Left kidney (tissue), 1 donor: ENCODE measurements at regions not wholly inside any gene's neighbourhood (a gene's known extent, or its start where the extent isn't known, plus 50 kb on each side); places are given as distances from the start of the nearest gene placed in this dataset.
A peak's percentile ranks its signal among the peaks of the same experiment; 100 is the strongest.

ENCODE experiments used
- DNase-seq: peaks from one replicate; pipeline ENCODE4 v3.0.0-alpha.2; 2013

- peak; percentile 20 for DNase-seq
Measured at GRCh38 chr5:96283589-96283988, 149.5 kb downstream of the PCSK1 start.

GRCh38 chr5:96282020-96282419, 151.0 kb downstream of the PCSK1 start:
- DNase-seq, result no peak

GRCh38 chr5:96280946-96281393, 152.1 kb downstream of the PCSK1 start:
- no peak for DNase-seq

DNA sequence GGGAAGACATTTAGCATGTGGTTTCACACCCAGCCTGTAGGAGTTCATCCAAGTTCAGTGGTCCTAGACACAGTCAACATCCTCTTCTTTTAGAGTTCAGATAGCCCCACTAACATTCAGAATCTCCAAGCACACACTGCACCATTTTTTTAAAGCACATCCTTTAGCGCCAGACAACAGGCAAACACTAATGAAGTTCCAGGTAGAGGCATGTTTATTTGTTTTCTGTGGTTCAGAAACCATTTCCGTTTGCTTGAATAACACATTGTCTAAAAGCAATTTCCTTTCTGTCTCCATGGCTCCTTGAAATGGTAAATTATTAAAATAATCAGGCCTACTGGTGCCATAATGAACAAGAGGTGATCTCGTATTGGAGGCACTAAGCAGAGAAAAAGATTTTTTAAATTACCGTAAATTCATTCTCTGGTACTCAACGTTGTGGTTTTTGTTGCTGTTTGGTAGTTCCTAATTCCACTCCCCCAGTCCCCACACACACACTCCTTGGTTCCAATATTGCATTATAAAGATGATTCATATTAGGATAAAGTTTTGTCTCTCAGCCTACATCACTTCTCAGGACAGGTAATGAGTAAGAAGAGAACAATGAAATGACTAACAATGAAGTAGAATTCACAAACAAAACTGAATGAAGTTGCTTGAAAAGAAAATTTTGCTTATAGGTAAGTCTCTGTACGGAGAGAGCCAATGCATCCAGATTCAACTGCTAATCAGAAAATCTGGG, 153.1 kb downstream of the PCSK1 start:
- no peak for DNase-seq

DNA sequence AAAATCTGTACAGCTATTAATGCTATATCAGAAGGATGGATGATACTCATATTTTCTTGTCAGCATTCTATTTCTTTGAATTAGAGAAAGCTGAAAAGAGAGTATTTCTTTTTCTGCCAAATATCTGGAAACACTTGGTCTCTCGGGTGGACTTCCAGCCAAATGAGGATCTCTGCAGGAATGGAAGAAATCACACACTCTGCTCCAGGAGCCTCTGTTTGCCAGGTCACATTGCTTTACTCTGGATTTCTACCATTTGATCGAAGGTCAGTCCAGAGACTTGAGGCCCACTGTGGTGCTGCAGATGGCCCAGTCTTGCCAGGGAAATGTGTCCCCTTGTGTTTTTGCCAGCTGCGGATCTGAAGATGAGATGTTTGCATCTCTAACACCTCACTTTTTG, 154.1 kb downstream of the PCSK1 start:
- no peak for DNase-seq

DNA sequence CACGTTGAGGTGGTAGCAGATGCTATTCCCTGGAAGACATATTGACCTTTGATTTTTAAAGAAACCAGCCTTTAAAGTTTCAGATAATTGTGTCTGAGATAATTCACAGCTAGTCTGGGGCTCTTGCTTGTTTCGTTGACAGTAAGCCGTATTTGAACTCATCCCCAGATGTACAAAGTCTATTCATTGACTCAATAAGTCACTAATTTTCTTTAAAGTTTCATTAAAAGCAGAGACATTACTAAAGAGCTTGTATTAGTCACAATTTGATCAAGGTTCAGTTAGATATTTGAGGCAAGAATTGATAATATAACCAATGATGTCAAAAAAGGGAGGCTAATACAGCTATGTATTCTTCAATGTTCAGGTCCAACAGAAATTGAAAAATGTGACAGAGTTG, 158.0 kb downstream of the PCSK1 start:
- no peak for DNase-seq

- DNase-seq, result no peak
Measured at GRCh38 chr5:96265487-96265886, 167.6 kb downstream of the PCSK1 start.

GRCh38 chr5:96264047-96264446, 169.0 kb downstream of the PCSK1 start:
- no peak for DNase-seq

DNA sequence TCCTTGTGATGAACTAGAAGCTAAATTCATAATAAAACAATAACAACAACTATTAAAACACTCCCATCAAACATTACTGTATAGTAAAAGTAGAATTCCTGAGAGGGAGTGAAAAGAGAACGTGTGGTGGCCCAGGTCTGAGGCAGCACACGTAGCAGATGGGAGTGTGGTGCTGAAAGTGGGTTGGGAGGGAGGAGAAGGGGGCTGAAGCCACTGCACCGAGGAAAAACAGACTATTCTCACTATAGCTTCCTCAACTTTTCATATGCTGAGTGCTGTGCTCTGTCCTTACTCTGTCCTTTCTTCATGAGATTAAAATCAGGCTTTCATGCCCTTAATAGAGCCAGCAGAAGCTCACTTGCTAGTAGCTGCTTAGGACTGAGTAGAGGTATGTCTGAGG, 170.9 kb downstream of the PCSK1 start:
- no peak for DNase-seq

- DNase-seq, result no peak
Measured at GRCh38 chr5:96260009-96260408, 173.0 kb downstream of the PCSK1 start.

DNA sequence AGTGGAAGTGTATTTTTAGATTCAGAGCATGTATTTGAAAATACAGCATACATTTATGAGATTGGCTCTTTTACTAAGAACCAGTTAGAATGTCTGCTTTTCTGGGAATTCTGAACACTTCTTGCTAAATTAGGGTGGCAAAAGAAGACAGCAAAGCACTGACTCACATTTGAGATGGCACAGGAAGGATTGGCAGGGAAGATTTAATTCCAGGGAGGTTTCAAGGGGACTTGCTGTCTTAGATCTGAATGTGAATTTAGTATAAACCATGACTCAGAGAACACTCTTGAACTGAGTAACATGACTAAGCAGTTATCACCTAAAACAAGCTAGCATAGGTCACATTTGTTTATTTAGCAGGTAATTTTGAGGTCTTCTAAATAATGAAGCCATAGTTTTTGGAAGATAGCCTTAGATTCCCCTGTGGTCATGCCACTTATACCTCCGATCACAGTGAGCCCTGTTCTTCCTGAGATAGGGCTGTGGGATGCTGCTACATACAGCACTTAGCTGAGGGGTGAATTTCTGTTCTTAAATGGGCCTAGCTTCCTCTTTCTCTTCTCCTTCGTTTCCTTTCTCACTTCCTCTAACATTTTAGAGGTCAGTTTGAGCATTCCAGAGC, 173.8 kb downstream of the PCSK1 start:
- no peak for DNase-seq

DNA sequence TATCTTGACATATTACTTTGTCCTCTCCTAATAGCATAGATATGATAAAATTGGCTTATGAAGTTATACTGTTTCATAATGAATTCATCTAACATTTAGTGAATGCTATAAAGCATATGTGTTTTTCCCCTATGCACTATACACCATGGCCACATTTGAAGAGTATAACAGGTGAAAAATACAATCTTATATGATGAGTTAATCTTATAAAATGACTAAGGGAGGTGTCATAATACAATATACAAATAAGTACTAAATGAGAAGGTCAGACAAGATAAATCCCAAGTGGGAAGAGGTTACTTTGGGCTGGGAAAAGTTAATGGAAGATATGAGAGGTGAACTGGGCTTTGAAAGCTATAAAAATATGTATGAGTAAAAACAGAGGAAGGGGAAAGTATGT, 174.4 kb downstream of the PCSK1 start:
- no peak for DNase-seq

DNA sequence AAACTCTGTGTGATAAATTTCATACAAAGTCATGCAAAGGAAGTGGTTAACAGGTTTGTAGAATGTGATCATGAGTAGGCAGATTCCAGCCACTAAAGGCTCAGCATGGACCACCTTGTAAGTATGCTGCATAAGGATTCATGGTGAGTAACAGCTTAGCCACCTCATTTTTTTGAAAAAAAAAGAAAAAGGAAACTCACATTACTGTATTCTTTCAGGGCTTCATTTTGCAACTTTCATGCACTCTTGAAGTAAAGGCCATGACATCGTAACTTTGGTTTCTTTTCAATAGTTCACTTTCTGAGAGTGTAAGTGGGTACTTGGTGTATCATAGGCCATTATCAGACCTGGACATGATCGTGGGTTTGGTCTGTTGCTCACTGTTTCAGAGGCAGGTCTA, 175.1 kb downstream of the PCSK1 start:
- no peak for DNase-seq

DNA sequence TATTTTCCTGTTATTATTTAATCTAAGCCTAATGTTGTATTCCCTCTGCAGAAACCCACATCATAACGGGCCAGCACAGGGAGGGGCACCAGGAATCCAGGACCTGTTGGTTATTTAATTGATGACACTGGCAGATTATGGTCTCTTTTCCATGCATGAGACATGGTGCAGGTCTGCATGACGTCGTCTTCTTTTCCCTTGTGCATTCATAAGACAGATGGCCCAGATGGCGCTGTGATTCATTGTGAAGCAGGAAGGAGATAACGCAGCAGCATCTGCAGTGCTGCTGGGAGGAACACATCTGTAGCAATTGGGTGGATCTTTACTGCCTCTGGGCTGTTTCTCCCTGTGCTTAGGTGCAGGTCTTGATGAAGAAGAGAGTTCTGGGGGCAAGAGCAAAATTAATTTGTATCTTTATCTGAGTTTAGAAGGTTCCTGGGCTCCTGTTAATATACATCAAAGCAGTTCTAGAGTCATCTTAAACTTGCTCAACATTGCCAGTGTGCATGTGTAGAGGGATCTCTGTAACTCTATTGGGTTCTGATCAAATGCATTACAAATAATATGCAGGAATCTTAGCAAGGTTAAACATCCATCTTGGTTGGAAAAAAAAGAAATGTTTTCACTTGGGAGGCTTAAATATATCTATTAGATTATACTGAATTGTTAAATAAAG, 176.1 kb downstream of the PCSK1 start:
- DNase-seq, result no peak

DNA sequence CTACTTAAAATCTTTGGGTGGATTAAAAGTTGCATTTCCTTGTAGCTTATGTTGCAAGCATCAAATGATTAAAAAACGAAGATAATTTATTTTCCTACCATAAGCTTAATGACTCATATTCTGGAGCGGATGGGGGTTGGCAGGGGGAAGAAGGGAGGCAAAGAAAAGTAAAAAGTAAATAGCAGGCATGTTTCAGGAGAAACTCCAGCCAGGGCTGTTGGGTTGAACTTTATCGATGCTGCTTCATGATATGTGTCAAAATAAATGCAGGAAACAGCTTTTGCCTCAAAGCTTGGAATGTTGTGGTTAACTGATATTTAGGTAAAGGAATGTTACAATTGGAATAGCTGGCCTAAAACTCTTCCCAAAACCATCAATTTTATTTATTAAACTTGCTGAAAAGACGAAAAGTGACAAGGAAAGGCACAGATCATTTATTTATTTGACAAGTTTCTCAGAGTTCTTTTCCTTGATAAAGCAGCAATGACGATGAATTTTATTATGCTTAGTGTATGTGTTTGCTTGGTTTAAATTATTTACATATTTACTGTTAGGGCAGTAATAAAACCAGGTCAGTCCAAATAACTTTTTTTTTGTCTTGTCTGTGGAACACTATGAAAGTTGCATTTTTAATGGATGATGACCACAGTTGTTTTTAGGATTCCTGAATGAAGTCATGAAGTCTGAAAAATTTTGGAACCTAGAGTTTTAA, 177.9 kb downstream of the PCSK1 start:
- DNase-seq, result no peak

- DNase-seq, result no peak
Measured at GRCh38 chr5:96253140-96253539, 179.9 kb downstream of the PCSK1 start.

- DNase-seq, result no peak
Measured at GRCh38 chr5:96252596-96252995, 180.5 kb downstream of the PCSK1 start.

GRCh38 chr5:96250782-96251181, 182.3 kb downstream of the PCSK1 start:
- DNase-seq, result no peak

GRCh38 chr5:96248131-96248530, 184.9 kb downstream of the PCSK1 start:
- no peak for DNase-seq

- no peak for DNase-seq
Measured at GRCh38 chr5:96247708-96248107, 185.3 kb downstream of the PCSK1 start.

DNA sequence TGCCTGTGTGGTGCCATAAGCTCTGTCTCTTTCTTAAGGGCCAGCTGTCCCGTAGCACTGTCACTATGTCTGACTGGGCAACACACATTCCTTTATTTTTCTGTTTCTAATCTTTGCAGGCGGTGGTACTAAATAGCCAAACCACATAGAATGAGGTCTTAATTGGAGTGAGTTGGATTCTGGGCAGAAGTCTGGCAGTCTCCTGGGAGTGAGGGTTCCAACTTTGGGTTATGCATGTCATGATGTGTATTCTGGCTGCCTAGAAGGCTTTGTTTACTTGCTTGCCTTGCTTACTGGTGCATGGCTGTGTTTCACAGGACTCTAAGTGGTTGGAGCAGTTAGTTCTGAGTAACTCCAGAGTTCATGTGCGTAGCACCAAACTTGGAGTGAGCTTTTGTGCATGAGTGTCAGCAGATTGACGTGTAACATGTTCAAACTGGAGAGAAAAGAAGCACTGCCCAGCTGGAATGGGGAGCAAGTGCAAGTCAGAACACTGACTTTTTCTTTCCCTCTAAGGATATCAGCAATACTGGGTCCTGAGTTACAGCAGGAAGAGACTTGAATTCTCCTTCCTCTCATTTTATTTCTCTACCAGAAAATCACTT, 185.8 kb downstream of the PCSK1 start:
- DNase-seq, result no peak
